Breast epithelium (tissue), 4 donors: ENCODE measurements at regions not wholly inside any gene's neighbourhood (a gene's known extent, or its start where the extent isn't known, plus 50 kb on each side); places are given as distances from the start of the nearest gene placed in this dataset.

Experiments used
- DNase-seq, 2 donors: peaks; one replicate each; pipeline ENCODE4 v3.0.0-alpha.2; 2019; ENCODE audit warnings: low spot score in 2 of 2
- H3K27ac ChIP-seq, 2 donors: fragments of 200-600 bp; sonication (generic) in 1 of 2; one replicate each; pipeline ENCODE4 v1.5.1; 2016 to 2019; ENCODE audit warnings: mild to moderate bottlenecking in 1 of 2
- H3K27me3 ChIP-seq, 2 donors: fragments of 200-600 bp; sonication (generic) in 1 of 2; one replicate each; pipeline versions ENCODE4 v1.5.1 to v1.6.0; 2017 to 2019; ENCODE audit warnings: control low read depth in 1 of 2, mild to moderate bottlenecking in 1 of 2
- H3K36me3 ChIP-seq: fragments of 200-600 bp; one replicate; pipeline ENCODE4 v1.5.1; 2019
- H3K4me1 ChIP-seq, 2 donors: fragments of 200-600 bp; sonication (generic); one replicate each; pipeline ENCODE4 v1.5.1; 2016 to 2019; ENCODE audit warnings: control low read depth in 1 of 2
- H3K4me3 ChIP-seq, 3 donors: fragments of 200-600 bp; sonication (generic); 1 replicate in 2 of 3; 2 replicates in 1 of 3; pipeline ENCODE4 v1.5.1; 2016 to 2019; ENCODE audit warnings: mild to moderate bottlenecking in 3 of 3, moderate library complexity in 2 of 3
- H3K9me3 ChIP-seq, 2 donors: fragments of 200-600 bp; sonication (generic) in 1 of 2; one replicate each; pipeline ENCODE4 v1.5.1; 2016 to 2019; ENCODE audit warnings: control low read depth in 1 of 2
- CTCF ChIP-seq, 3 donors: fragments of 450-650 bp; IDR thresholded peaks; one replicate each; pipeline ENCODE4 v1.5.1; 2016 to 2017; ENCODE audit warnings: antibody characterized with exemption in 3 of 3, mild to moderate bottlenecking in 3 of 3, moderate library complexity in 3 of 3
- POLR2A ChIP-seq: fragments of 450-650 bp; IDR thresholded peaks from one replicate; pipeline ENCODE4 v1.6.1; 2016; ENCODE audit warnings: antibody characterized with exemption, mild to moderate bottlenecking, moderate library complexity
- POLR2AphosphoS5 ChIP-seq, 3 donors: sonication (generic); formaldehyde crosslinking; IDR thresholded peaks; one replicate each; pipeline ENCODE4 v1.6.1; 2017; ENCODE audit warnings: antibody characterized with exemption in 3 of 3
- intact Hi-C: fragments of 100-400 bp; cut with DNase I; formaldehyde crosslinking; loops from one replicate; pipeline ENCODE4 v1.15.1; 2023; ENCODE audit warnings: low total_unique reads

GRCh38 chr2:36013064-36013463 is 342.5 kb upstream of the CRIM1 start:
- no peak overlapping the region for H3K4me3 ChIP-seq
- DNase-seq, result no peak
- H3K9me3 ChIP-seq, result no peaks in the 10 kb centered on the region
- intact Hi-C loops, result no loop called here
- H3K27me3 ChIP-seq, result no peaks in the 10 kb centered on the region
- no peak overlapping the region for H3K27ac ChIP-seq
- H3K4me1 ChIP-seq, result no peaks in the 10 kb centered on the region
- H3K36me3 ChIP-seq, result no peaks in the 10 kb centered on the region
- TF ChIP-seq POLR2A (no peak), POLR2AphosphoS5 (IDR thresholded peaks at IDR 0.05) (no peak), CTCF (IDR thresholded peaks at IDR 0.05) (no peak)

GRCh38 chr2:36006444-36006843 is 349.1 kb upstream of the CRIM1 start:
- DNase-seq, result no peak
- Histone ChIP-seq H3K4me3 (no peak overlapping the region), H3K9me3 (no peaks in the 10 kb centered on the region), H3K4me1 (no peaks in the 10 kb centered on the region), H3K36me3 (no peaks in the 10 kb centered on the region), H3K27ac (no peak overlapping the region), H3K27me3 (no peaks in the 10 kb centered on the region)
- TF ChIP-seq POLR2AphosphoS5 (IDR thresholded peaks at IDR 0.05), result no peak
- TF ChIP-seq POLR2A, result no peak
- intact Hi-C loops, result no loop called here

- Histone ChIP-seq H3K27me3 (no peaks in the 10 kb centered on the region), H3K4me1 (no peaks in the 10 kb centered on the region), H3K9me3 (no peaks in the 10 kb centered on the region), H3K4me3 (no peak overlapping the region), H3K27ac (no peak overlapping the region), H3K36me3 (no peaks in the 10 kb centered on the region)
- TF ChIP-seq POLR2AphosphoS5 (IDR thresholded peaks at IDR 0.05), result no peak
- TF ChIP-seq POLR2A, result no peak
- TF ChIP-seq CTCF (IDR thresholded peaks at IDR 0.05), result no peak
- DNase-seq, result no peak
- intact Hi-C loops, result no loop called here
These were observed 352.6 kb upstream of the CRIM1 start for GRCh38 chr2:36002941-36003340.

- TF ChIP-seq POLR2AphosphoS5 (IDR thresholded peaks at IDR 0.05) (no peak), CTCF (IDR thresholded peaks at IDR 0.05) (no peak), POLR2A (no peak)
- intact Hi-C loops, result no loop called here
- no peak overlapping the region for H3K4me3 ChIP-seq
- no peak overlapping the region for H3K27ac ChIP-seq
- no peaks in the 10 kb centered on the region for H3K9me3 ChIP-seq
- H3K36me3 ChIP-seq, result no peaks in the 10 kb centered on the region
- no peaks in the 10 kb centered on the region for H3K4me1 ChIP-seq
- no peaks in the 10 kb centered on the region for H3K27me3 ChIP-seq
- no peak for DNase-seq
These were observed 358.1 kb upstream of the CRIM1 start for GRCh38 chr2:35997488-35997887.

- Histone ChIP-seq H3K27me3 (no peaks in the 10 kb centered on the region), H3K36me3 (no peaks in the 10 kb centered on the region), H3K9me3 (no peaks in the 10 kb centered on the region), H3K4me1 (no peaks in the 10 kb centered on the region), H3K27ac (no peak overlapping the region), H3K4me3 (no peak overlapping the region)
- DNase-seq, result no peak
- TF ChIP-seq CTCF (IDR thresholded peaks at IDR 0.05) (no peak), POLR2AphosphoS5 (IDR thresholded peaks at IDR 0.05) (no peak), POLR2A (no peak)
- intact Hi-C loops, result no loop called here
These were observed 366.1 kb upstream of the CRIM1 start for GRCh38 chr2:35989503-35989902.

- intact Hi-C loops, result no loop called here
These were observed 366.5 kb upstream of the CRIM1 start for GRCh38 chr2:35989040-35989439.

More at GRCh38 chr2:35989040-35989439, 366.5 kb upstream of the CRIM1 start:
- no peak overlapping the region for H3K4me3 ChIP-seq
- no peak for TF ChIP-seq POLR2A
- no peaks in the 10 kb centered on the region for H3K36me3 ChIP-seq
- no peak overlapping the region for H3K27ac ChIP-seq
- no peaks in the 10 kb centered on the region for H3K9me3 ChIP-seq
- H3K4me1 ChIP-seq, result no peaks in the 10 kb centered on the region
- no peaks in the 10 kb centered on the region for H3K27me3 ChIP-seq
- no peak for DNase-seq
